HepG2 (cell line): ENCODE measurements at regions not wholly inside any gene's neighbourhood (a gene's known extent, or its start where the extent isn't known, plus 50 kb on each side); places are given as distances from the start of the nearest gene placed in this dataset.

Source experiments
- ATAC-seq: fragments of 200-7000 bp; cut with Tn5 transposase; 3 replicates; pipeline ENCODE4 v1.9.1; 2020; ENCODE audit warnings: mild to moderate bottlenecking, moderate library complexity
- BruUV-seq: library from RNA; stranded (reverse); fragments of 400-500 nt; replicated peaks from 2 replicates; lab custom pipeline; 2021; lab: Mats Ljungman, UMichigan
- CTCF ChIA-PET: fragments of 300-600 bp; formaldehyde crosslinking; extraction: SDS; loops from one replicate; lab custom pipeline; 2021; ENCODE audit warnings: low total read pairs, inconsistent platforms, low intra/inter-chr PET ratio; lab: Yijun Ruan, JAX
- POLR2A ChIA-PET: fragments of 350-600 bp; sonication (Branson Sonifier 250); formaldehyde crosslinking; loops from one replicate; lab custom pipeline; 2020; ENCODE audit warnings: antibody characterized with exemption, inconsistent platforms; lab: Yijun Ruan, JAX
- DNase-seq: peaks from one replicate; pipeline ENCODE4 v3.0.0-alpha.2; 2015; ENCODE audit warnings: low spot score
- FAIRE-seq: peaks from 3 replicates; lab custom pipeline; 2011; peaks lifted over from hg19 to GRCh38; lab: Jason Lieb, UNC
- H2AFZ ChIP-seq: one replicate; pipeline ENCODE4 v1.6.1; 2011; ENCODE audit warnings: low read length, inconsistent platforms
- H3K27ac ChIP-seq: fragments of 300-600 bp; 3 replicates; pipeline ENCODE4 v1.8.0; 2011; ENCODE audit warnings: mixed run types, mild to moderate bottlenecking, mixed read lengths, low read length, inconsistent platforms; ENCODE audit not compliant: insufficient read depth; ENCODE audit errors: extremely low read length
- H3K27me3 ChIP-seq, 2 experiments: fragments of 200-600 bp in 1 of 2; 2 replicates in 1 of 2; 3 replicates in 1 of 2; pipeline versions ENCODE4 v1.6.0 to v1.8.0; 2011; ENCODE audit warnings: low read length in 2 of 2, mild to moderate bottlenecking in 2 of 2, moderate library complexity in 2 of 2, inconsistent platforms in 1 of 2; ENCODE audit not compliant: insufficient read depth in 2 of 2, control insufficient read depth in 1 of 2
- H3K36me3 ChIP-seq, 2 experiments: fragments of 200-600 bp in 1 of 2; replicated peaks in 1 of 2; 2 replicates in 1 of 2; 3 replicates in 1 of 2; pipeline versions ENCODE4 v1.5.1 to v1.8.0; 2011; ENCODE audit warnings: low read length in 2 of 2, inconsistent platforms in 1 of 2; ENCODE audit not compliant: insufficient read depth in 2 of 2, control insufficient read depth in 1 of 2
- H3K4me1 ChIP-seq: 2 replicates; pipeline ENCODE4 v1.5.1; 2012; ENCODE audit warnings: low read length, inconsistent platforms; ENCODE audit not compliant: insufficient read depth
- H3K4me2 ChIP-seq: 2 replicates; pipeline ENCODE4 v1.6.0; 2011; ENCODE audit warnings: low read depth, low read length, inconsistent platforms
- H3K4me3 ChIP-seq, 3 experiments: fragments of 200-600 bp in 1 of 3; sonication (generic), shearing (Covaris generic) in 1 of 3; replicated peaks in 1 of 3; 2 replicates each; pipeline ENCODE4 v1.5.1; 2011 to 2016; ENCODE audit warnings: low read length in 3 of 3, inconsistent platforms in 2 of 3, low read depth in 2 of 3, mild to moderate bottlenecking in 2 of 3, control low read depth in 1 of 3, mixed read lengths in 1 of 3; ENCODE audit not compliant: insufficient read depth in 1 of 3
- H3K79me2 ChIP-seq: one replicate; pipeline ENCODE4 v1.6.1; 2011; ENCODE audit warnings: low read length, inconsistent platforms; ENCODE audit not compliant: insufficient read depth
- H3K9ac ChIP-seq: 2 replicates; pipeline ENCODE4 v1.6.0; 2011; ENCODE audit warnings: mild to moderate bottlenecking, low read depth, low read length, inconsistent platforms; ENCODE audit not compliant: insufficient read depth
- H3K9me3 ChIP-seq: 2 replicates; pipeline ENCODE4 v1.5.1; 2012; ENCODE audit warnings: mild to moderate bottlenecking, low read length
- H4K20me1 ChIP-seq: 2 replicates; pipeline ENCODE4 v1.6.0; 2011; ENCODE audit warnings: inconsistent platforms, mild to moderate bottlenecking, low read length, moderate library complexity; ENCODE audit not compliant: insufficient read depth
- NR2F6 ChIP-seq, 2 experiments: IDR thresholded peaks; 2 replicates each; pipeline ENCODE4 v1.6.1; 2016; ENCODE audit warnings: antibody characterized with exemption in 1 of 2, mild to moderate bottlenecking in 1 of 2
- SMC3 ChIP-seq: IDR thresholded peaks from 2 replicates; pipeline ENCODE4 v1.6.1; 2011; ENCODE audit warnings: low read length, improper control_type of control experiment
- ZSCAN12 ChIP-seq: sonication (generic); formaldehyde crosslinking; IDR thresholded peaks from 2 replicates; pipeline ENCODE4 v1.9.0; 2021; ENCODE audit warnings: mild to moderate bottlenecking, missing genetic modification reagents
- WGBS: methylation state at CpG from one replicate; pipeline ENCODE4 v1.1.6; 2017; ENCODE audit warnings: low lambda C conversion rate; 5-methylcytosine and 5-hydroxymethylcytosine counted together
- in situ Hi-C: cut with HindIII; loops from 2 replicates; pipeline ENCODE4 v1.10.0; 2017; ENCODE audit warnings: low pct_unique_long_range_greater_than_20kb; ENCODE audit not compliant: extremely low pct_ligation_motif_present
- intact Hi-C: fragments of 100-400 bp; cut with micrococcal nuclease; formaldehyde crosslinking; loops from one replicate; pipeline ENCODE4 v1.10.0; 2022; ENCODE audit not compliant: unreplicated experiment
- TF ChIP-seq, protein P1 (sequence below): sonication (generic); formaldehyde crosslinking; IDR thresholded peaks from 2 replicates; pipeline ENCODE4 v1.4.0; 2020; ENCODE audit warnings: missing genetic modification reagents, borderline replicate concordance

- Histone ChIP-seq H2AFZ (no peak overlapping the region), H3K4me1 (peaks cover 29% of the 10 kb centered on the region), H3K4me3 (no peak overlapping the region), H3K27me3 (no peaks in the 10 kb centered on the region), H4K20me1 (no peaks in the 10 kb centered on the region), H3K36me3 (no peaks in the 10 kb centered on the region), H3K9ac (no peak overlapping the region), H3K27ac (no peak overlapping the region), H3K4me2 (no peak overlapping the region), H3K79me2 (no peaks in the 10 kb centered on the region), H3K9me3 (no peaks in the 10 kb centered on the region)
- FAIRE-seq: no peak
- BruUV-seq: no TSS peak
- ChIA-PET CTCF (no interaction called here), POLR2A (interaction anchor here (0.9 kb wide), 1 partner anchor 12 kb away, joined by 3 read pairs; no protein-coding TSS in a partner anchor)
- TF ChIP-seq NR2F6 (IDR thresholded peaks at IDR 0.05): 0 out of 2 replicates have a peak, but pooled peaks have one; percentile 6
- TF ChIP-seq NR2F6 (CRISPR knock-in tag; IDR thresholded peaks at IDR 0.05): no peak
- TF ChIP-seq ZSCAN12 (CRISPR knock-in tag): no peak
- in situ Hi-C loops: no loop called here
- ATAC-seq: no peak
- WGBS: 74% methylated on average over 2 of the region's 2 CpGs
- intact Hi-C loops: no loop called here
- DNase-seq: no peak
Observed at GRCh38 chr5:96176022-96176421, 214.4 kb upstream of the ELL2 start.

DNA sequence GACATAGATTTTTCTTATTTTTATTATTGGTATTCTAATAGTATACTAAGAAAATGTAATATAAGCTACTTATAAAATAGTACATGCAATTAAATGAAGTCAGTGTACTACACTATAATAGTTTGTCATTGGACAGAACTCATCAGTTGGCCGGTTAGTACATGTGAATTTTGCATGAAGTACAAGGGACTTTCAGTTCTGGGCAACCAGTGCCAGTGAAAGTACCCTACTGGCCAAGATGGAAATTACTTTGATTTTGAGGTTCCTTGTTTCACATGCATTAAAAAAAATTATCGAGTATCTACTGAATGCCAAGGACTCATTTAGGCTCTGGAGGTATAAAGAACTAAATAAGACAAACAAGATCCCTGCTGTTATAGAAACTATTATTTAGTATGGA, 213.4 kb upstream of the ELL2 start:
- Histone ChIP-seq H3K36me3 (no peaks in the 10 kb centered on the region), H3K4me3 (no peak overlapping the region), H3K9me3 (no peaks in the 10 kb centered on the region), H2AFZ (no peak overlapping the region), H3K79me2 (no peaks in the 10 kb centered on the region), H3K9ac (no peak overlapping the region), H3K27me3 (no peaks in the 10 kb centered on the region), H3K4me2 (no peak overlapping the region)
- ChIA-PET CTCF (no interaction called here), POLR2A (no interaction called here)
- no peak for FAIRE-seq
- no TSS peak for BruUV-seq
- in situ Hi-C loops: no loop called here
- DNase-seq: no peak
- TF ChIP-seq SMC3: 0 out of 2 replicates have a peak, but pooled peaks have one; percentile 9
- TF ChIP-seq, protein P1, sequence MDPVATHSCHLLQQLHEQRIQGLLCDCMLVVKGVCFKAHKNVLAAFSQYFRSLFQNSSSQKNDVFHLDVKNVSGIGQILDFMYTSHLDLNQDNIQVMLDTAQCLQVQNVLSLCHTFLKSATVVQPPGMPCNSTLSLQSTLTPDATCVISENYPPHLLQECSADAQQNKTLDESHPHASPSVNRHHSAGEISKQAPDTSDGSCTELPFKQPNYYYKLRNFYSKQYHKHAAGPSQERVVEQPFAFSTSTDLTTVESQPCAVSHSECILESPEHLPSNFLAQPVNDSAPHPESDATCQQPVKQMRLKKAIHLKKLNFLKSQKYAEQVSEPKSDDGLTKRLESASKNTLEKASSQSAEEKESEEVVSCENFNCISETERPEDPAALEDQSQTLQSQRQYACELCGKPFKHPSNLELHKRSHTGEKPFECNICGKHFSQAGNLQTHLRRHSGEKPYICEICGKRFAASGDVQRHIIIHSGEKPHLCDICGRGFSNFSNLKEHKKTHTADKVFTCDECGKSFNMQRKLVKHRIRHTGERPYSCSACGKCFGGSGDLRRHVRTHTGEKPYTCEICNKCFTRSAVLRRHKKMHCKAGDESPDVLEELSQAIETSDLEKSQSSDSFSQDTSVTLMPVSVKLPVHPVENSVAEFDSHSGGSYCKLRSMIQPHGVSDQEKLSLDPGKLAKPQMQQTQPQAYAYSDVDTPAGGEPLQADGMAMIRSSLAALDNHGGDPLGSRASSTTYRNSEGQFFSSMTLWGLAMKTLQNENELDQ (CRISPR knock-in tag): no peak
- TF ChIP-seq, all 625 proteins: peak for 1
- H3K27ac ChIP-seq: no peak overlapping the region
- H4K20me1 ChIP-seq: no peaks in the 10 kb centered on the region
- peaks cover 24% of the 10 kb centered on the region for H3K4me1 ChIP-seq
- intact Hi-C loops: no loop called here
- ATAC-seq: no peak
- 94% methylated on average over 2 of the region's 2 CpGs for WGBS
